Ovary (tissue), 3 donors: ENCODE measurements at regions not wholly inside any gene's neighbourhood (a gene's known extent, or its start where the extent isn't known, plus 50 kb on each side); places are given as distances from the start of the nearest gene placed in this dataset.

ENCODE experiments used
- EP300 ChIP-seq: sonication (generic); formaldehyde crosslinking; IDR thresholded peaks from one replicate; pipeline ENCODE4 v1.6.1; 2017; ENCODE audit warnings: antibody characterized with exemption
- POLR2A ChIP-seq: fragments of 450-650 bp; IDR thresholded peaks from one replicate; pipeline ENCODE4 v1.6.1; 2017; ENCODE audit warnings: antibody characterized with exemption, mild to moderate bottlenecking, moderate library complexity
- TF ChIP-seq, protein P1 (sequence below), 3 donors: fragments of 450-650 bp in 2 of 3; fragments of 200-600 bp in 1 of 3; IDR thresholded peaks; one replicate each; pipeline versions ENCODE4 v1.5.1 to v1.8.0; 2016 to 2022; ENCODE audit warnings: antibody characterized with exemption in 3 of 3, mild to moderate bottlenecking in 1 of 3
- donor health status: DM: no; HTN: no; CAD: no.

- TF ChIP-seq, protein P1, sequence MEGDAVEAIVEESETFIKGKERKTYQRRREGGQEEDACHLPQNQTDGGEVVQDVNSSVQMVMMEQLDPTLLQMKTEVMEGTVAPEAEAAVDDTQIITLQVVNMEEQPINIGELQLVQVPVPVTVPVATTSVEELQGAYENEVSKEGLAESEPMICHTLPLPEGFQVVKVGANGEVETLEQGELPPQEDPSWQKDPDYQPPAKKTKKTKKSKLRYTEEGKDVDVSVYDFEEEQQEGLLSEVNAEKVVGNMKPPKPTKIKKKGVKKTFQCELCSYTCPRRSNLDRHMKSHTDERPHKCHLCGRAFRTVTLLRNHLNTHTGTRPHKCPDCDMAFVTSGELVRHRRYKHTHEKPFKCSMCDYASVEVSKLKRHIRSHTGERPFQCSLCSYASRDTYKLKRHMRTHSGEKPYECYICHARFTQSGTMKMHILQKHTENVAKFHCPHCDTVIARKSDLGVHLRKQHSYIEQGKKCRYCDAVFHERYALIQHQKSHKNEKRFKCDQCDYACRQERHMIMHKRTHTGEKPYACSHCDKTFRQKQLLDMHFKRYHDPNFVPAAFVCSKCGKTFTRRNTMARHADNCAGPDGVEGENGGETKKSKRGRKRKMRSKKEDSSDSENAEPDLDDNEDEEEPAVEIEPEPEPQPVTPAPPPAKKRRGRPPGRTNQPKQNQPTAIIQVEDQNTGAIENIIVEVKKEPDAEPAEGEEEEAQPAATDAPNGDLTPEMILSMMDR (IDR thresholded peaks at IDR 0.05), result no peak
- TF ChIP-seq POLR2A (no peak), EP300 (no peak)
These were observed 144.2 kb upstream of the GLI3 start for GRCh38 chr7:42381161-42381560.
